Mesendoderm (in vitro differentiated cells): ENCODE measurements at regions not wholly inside any gene's neighbourhood (a gene's known extent, or its start where the extent isn't known, plus 50 kb on each side); places are given as distances from the start of the nearest gene placed in this dataset.

ENCODE experiments used
- DNase-seq: peaks from one replicate; pipeline ENCODE4 v3.0.0; 2013
- H2AK5ac ChIP-seq: 2 replicates; pipeline ENCODE4 v1.6.1; 2013; ENCODE audit warnings: low read length, inconsistent platforms
- H2BK120ac ChIP-seq: 2 replicates; pipeline ENCODE4 v1.6.1; 2013; ENCODE audit warnings: low read depth, mild to moderate bottlenecking, low read length, moderate library complexity, mixed read lengths
- H2BK15ac ChIP-seq: replicated peaks from 2 replicates; pipeline ENCODE4 v1.6.1; 2013; ENCODE audit warnings: low read depth, mild to moderate bottlenecking, moderate library complexity
- H2BK5ac ChIP-seq: 2 replicates; pipeline ENCODE4 v1.6.1; 2013; ENCODE audit warnings: low read length, inconsistent platforms
- H3K18ac ChIP-seq: 2 replicates; pipeline ENCODE4 v1.6.1; 2013; ENCODE audit warnings: mild to moderate bottlenecking, low read length, mixed read lengths
- H3K23ac ChIP-seq: one replicate; pipeline ENCODE4 v1.6.1; 2013; ENCODE audit warnings: low read length
- H3K27ac ChIP-seq: 2 replicates; pipeline ENCODE4 v1.5.1; 2013; ENCODE audit warnings: low read depth, mild to moderate bottlenecking, inconsistent platforms, low read length, moderate library complexity
- H3K27me3 ChIP-seq: 2 replicates; pipeline ENCODE4 v1.6.1; 2013; ENCODE audit warnings: low read length, control low read depth, mild to moderate bottlenecking, inconsistent platforms; ENCODE audit not compliant: insufficient read depth, poor library complexity
- H3K36me3 ChIP-seq: 2 replicates; pipeline ENCODE4 v1.6.1; 2013; ENCODE audit warnings: low read length, inconsistent platforms; ENCODE audit not compliant: control insufficient read depth, insufficient read depth
- H3K4ac ChIP-seq: one replicate; pipeline ENCODE4 v1.6.1; 2013; ENCODE audit warnings: low read depth, mild to moderate bottlenecking, low read length, moderate library complexity
- H3K4me1 ChIP-seq: 2 replicates; pipeline ENCODE4 v1.6.1; 2013; ENCODE audit warnings: low read depth, low read length, inconsistent platforms; ENCODE audit not compliant: control insufficient read depth
- H3K4me2 ChIP-seq: 2 replicates; pipeline ENCODE4 v1.6.1; 2013; ENCODE audit warnings: low read length
- H3K4me3 ChIP-seq: 2 replicates; pipeline ENCODE4 v1.5.1; 2013; ENCODE audit warnings: mild to moderate bottlenecking, low read length
- H3K56ac ChIP-seq: one replicate; pipeline ENCODE4 v1.6.1; 2013; ENCODE audit warnings: low read length
- H3K79me1 ChIP-seq: 2 replicates; pipeline ENCODE4 v1.6.1; 2013; ENCODE audit warnings: low read length, inconsistent platforms
- H3K79me2 ChIP-seq: 2 replicates; pipeline ENCODE4 v1.6.1; 2013; ENCODE audit warnings: mild to moderate bottlenecking, low read length; ENCODE audit not compliant: control insufficient read depth, insufficient read depth
- H3K9ac ChIP-seq: 2 replicates; pipeline ENCODE4 v1.6.1; 2013; ENCODE audit warnings: low read length, inconsistent platforms
- H4K5ac ChIP-seq: one replicate; pipeline ENCODE4 v1.6.1; 2013; ENCODE audit warnings: low read length
- H4K8ac ChIP-seq: one replicate; pipeline ENCODE4 v1.6.1; 2013; ENCODE audit warnings: low read depth, mild to moderate bottlenecking, control low read depth, low read length, moderate library complexity
- WGBS: extraction: QIAGEN DNeasy Blood & Tissue Kit; methylation state at CpG from one replicate; pipeline ENCODE4 v1.1.7; 2013; ENCODE audit warnings: low lambda C conversion rate, missing lambda C conversion rate; ENCODE audit not compliant: insufficient coverage; ENCODE audit errors: extremely low coverage; 5-methylcytosine and 5-hydroxymethylcytosine counted together

GRCh38 chr4:62560858-62561257 lies 1360.7 kb downstream of the ADGRL3 start:
- H2BK120ac ChIP-seq: no peak overlapping the region
- no peak overlapping the region for H4K5ac ChIP-seq
- no peak overlapping the region for H3K18ac ChIP-seq
- H3K23ac ChIP-seq: no peak overlapping the region
- no peaks in the 10 kb centered on the region for H3K27me3 ChIP-seq
- no peak overlapping the region for H4K8ac ChIP-seq
- H3K4ac ChIP-seq: no peak overlapping the region
- no peaks in the 10 kb centered on the region for H3K4me1 ChIP-seq
- H3K9ac ChIP-seq: no peak overlapping the region
- H3K79me2 ChIP-seq: no peaks in the 10 kb centered on the region
- H3K56ac ChIP-seq: no peak overlapping the region
- no peak for DNase-seq
- H3K4me3 ChIP-seq: no peak overlapping the region
- H3K27ac ChIP-seq: no peak overlapping the region
- no peaks in the 10 kb centered on the region for H3K79me1 ChIP-seq
- no peak overlapping the region for H2BK15ac ChIP-seq
- no peak overlapping the region for H2BK5ac ChIP-seq
- no peak overlapping the region for H2AK5ac ChIP-seq
- H3K4me2 ChIP-seq: no peak overlapping the region
- no peaks in the 10 kb centered on the region for H3K36me3 ChIP-seq

- Histone ChIP-seq H3K79me1 (no peaks in the 10 kb centered on the region), H3K36me3 (no peaks in the 10 kb centered on the region), H2BK15ac (no peak overlapping the region), H3K18ac (no peak overlapping the region), H4K5ac (no peak overlapping the region), H3K27ac (no peak overlapping the region), H3K23ac (no peak overlapping the region), H3K4ac (no peak overlapping the region), H2BK5ac (no peak overlapping the region), H3K4me2 (no peak overlapping the region), H3K27me3 (no peaks in the 10 kb centered on the region), H3K79me2 (no peaks in the 10 kb centered on the region), H4K8ac (no peak overlapping the region), H3K9ac (no peak overlapping the region), H3K56ac (no peak overlapping the region), H2AK5ac (no peak overlapping the region), H2BK120ac (no peak overlapping the region), H3K4me3 (no peak overlapping the region), H3K4me1 (peaks cover 2% of the 10 kb centered on the region)
- no peak for DNase-seq
- no CpG with 5 or more reads among the region's 2 CpGs for WGBS
Measured at GRCh38 chr4:62550121-62550520, 1350.0 kb downstream of the ADGRL3 start.

DNA sequence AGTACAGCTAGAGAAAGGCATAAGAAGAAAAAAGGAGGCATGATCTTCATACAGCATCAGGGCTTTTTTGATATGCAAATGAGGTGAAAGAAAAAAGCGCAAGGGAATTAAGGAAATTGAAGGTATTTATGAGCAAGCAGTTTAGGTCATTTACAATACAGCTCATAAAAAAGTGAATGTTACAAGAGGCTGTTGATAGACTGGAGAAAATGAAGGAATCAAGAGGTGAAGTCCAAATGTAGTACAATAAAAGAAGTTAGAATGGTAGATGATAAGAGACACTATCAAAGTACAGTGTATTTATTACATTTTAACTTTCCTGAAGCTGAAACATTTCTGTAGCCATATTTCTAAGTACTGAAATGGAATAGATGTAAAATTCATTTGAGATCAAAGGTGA lies 1349.5 kb downstream of the ADGRL3 start:
- Histone ChIP-seq H3K9ac (no peak overlapping the region), H3K79me2 (no peaks in the 10 kb centered on the region), H3K4me2 (no peak overlapping the region), H3K4ac (no peak overlapping the region), H2AK5ac (no peak overlapping the region), H3K36me3 (no peaks in the 10 kb centered on the region), H4K8ac (no peak overlapping the region), H3K27me3 (no peaks in the 10 kb centered on the region), H2BK5ac (no peak overlapping the region), H3K23ac (no peak overlapping the region), H3K18ac (no peak overlapping the region), H4K5ac (no peak overlapping the region), H3K27ac (no peak overlapping the region), H3K4me3 (no peak overlapping the region), H2BK15ac (no peak overlapping the region), H3K4me1 (peaks cover 2% of the 10 kb centered on the region), H2BK120ac (no peak overlapping the region), H3K79me1 (no peaks in the 10 kb centered on the region), H3K56ac (no peak overlapping the region)
- no CpG with 5 or more reads among the region's 1 CpG for WGBS
- DNase-seq: no peak

DNA sequence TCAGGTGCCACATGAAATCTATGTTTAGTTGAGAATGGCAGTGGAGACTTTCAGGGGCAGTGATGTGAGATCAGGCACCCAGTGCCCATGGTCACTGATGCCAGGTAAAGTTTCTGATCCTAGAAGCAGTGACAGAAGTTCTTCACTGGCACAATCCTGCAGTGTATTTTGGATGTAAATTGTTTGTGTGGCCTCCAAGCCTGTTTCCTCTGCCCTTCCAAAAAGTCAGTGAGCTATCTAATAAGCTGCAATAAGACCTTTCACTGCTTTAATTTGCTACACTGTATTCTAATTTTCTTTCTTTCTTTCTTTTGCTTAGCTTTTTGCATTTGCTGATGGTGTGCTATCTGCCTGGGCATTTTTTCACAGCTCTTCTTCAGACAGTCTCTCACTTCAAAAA lies 1348.6 kb downstream of the ADGRL3 start:
- no peaks in the 10 kb centered on the region for H3K27me3 ChIP-seq
- no peak for DNase-seq
- no peaks in the 10 kb centered on the region for H3K36me3 ChIP-seq
- H4K8ac ChIP-seq: no peak overlapping the region
- no peak overlapping the region for H3K56ac ChIP-seq
- no peak overlapping the region for H3K9ac ChIP-seq
- H3K18ac ChIP-seq: no peak overlapping the region
- H2AK5ac ChIP-seq: no peak overlapping the region
- no peak overlapping the region for H3K4me3 ChIP-seq
- no peak overlapping the region for H3K4me2 ChIP-seq
- H2BK5ac ChIP-seq: peak overlapping the region; percentile 25
- no peak overlapping the region for H2BK120ac ChIP-seq
- H3K79me2 ChIP-seq: no peaks in the 10 kb centered on the region
- peaks cover 2% of the 10 kb centered on the region for H3K4me1 ChIP-seq
- no peak overlapping the region for H4K5ac ChIP-seq
- H3K23ac ChIP-seq: no peak overlapping the region
- no peaks in the 10 kb centered on the region for H3K79me1 ChIP-seq
- H3K27ac ChIP-seq: no peak overlapping the region
- no peak overlapping the region for H3K4ac ChIP-seq
- H2BK15ac ChIP-seq: no peak overlapping the region

DNA sequence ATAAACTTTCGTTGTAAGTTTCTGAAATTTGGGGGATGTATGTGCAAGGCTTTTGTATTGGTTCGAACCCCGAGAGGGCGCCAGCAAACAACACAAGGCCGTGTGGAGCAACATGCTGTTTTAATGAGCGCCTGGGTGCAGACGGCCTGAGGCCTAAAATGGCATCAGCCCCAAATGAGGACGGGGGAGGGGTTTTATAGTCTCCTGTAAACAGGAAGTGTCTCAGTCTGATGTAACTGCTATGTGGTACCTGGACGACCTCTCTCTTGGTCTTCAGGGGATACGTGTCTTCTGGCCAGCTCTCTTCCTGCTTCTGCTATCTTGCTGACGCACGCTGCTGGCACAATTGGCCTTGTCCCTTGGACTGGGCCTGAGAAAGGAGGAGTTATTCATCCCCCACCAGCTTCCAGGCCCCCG lies 1348.0 kb downstream of the ADGRL3 start:
- Histone ChIP-seq H3K36me3 (no peaks in the 10 kb centered on the region), H3K4ac (no peak overlapping the region), H3K9ac (no peak overlapping the region), H2AK5ac (no peak overlapping the region), H3K4me3 (no peak overlapping the region), H3K27me3 (no peaks in the 10 kb centered on the region), H3K27ac (no peak overlapping the region), H3K4me2 (no peak overlapping the region), H3K18ac (no peak overlapping the region), H2BK15ac (no peak overlapping the region), H2BK5ac (no peak overlapping the region), H3K56ac (peak overlapping the region; percentile 17), H3K4me1 (peaks cover 2% of the 10 kb centered on the region), H3K23ac (no peak overlapping the region), H4K5ac (no peak overlapping the region), H3K79me1 (no peaks in the 10 kb centered on the region), H2BK120ac (no peak overlapping the region), H4K8ac (no peak overlapping the region), H3K79me2 (no peaks in the 10 kb centered on the region)
- no CpG with 5 or more reads among the region's 13 CpGs for WGBS
- DNase-seq: peak; percentile 86

DNA sequence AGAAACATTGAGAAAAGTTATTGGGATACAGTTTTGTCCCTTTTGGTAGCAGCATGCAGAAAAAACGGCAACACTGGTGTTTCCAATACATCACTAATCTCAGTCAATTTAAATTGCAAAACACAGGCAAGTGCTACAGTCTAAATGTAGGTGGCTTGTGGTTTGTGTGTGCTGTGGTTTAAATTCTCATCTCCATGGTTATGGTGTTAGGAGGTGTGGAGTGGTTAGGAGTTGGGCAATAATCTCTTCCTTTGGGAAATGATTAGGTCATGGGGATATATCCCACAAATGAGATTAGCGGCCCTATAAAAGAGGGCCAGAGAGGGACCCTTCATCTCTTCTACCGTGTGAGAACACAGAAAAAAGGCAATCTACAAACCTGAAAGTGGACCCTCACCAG lies 1344.3 kb downstream of the ADGRL3 start:
- Histone ChIP-seq H3K79me2 (no peaks in the 10 kb centered on the region), H4K8ac (no peak overlapping the region), H3K27me3 (no peaks in the 10 kb centered on the region), H3K36me3 (no peaks in the 10 kb centered on the region), H3K79me1 (no peaks in the 10 kb centered on the region), H3K23ac (no peak overlapping the region), H3K4me3 (no peak overlapping the region), H3K9ac (no peak overlapping the region), H3K18ac (no peak overlapping the region), H3K4me2 (no peak overlapping the region), H4K5ac (no peak overlapping the region), H2BK120ac (no peak overlapping the region), H3K56ac (no peak overlapping the region), H2BK15ac (no peak overlapping the region), H2BK5ac (no peak overlapping the region), H2AK5ac (no peak overlapping the region), H3K4ac (no peak overlapping the region), H3K27ac (no peak overlapping the region), H3K4me1 (peaks cover 2% of the 10 kb centered on the region)
- no CpG with 5 or more reads among the region's 3 CpGs for WGBS
- peak; percentile 8 for DNase-seq
